Liver (tissue), 8 donors: ENCODE measurements at regions not wholly inside any gene's neighbourhood (a gene's known extent, or its start where the extent isn't known, plus 50 kb on each side); places are given as distances from the start of the nearest gene placed in this dataset.

Source experiments
- DNase-seq: peaks from one replicate; pipeline ENCODE4 v3.0.0-alpha.2; 2017; ENCODE audit warnings: low spot score
- H3K27ac ChIP-seq, 2 donors: one replicate each; pipeline ENCODE4 v1.7.0; 2013; ENCODE audit warnings: inconsistent platforms in 2 of 2, low read length in 2 of 2, control low read depth in 1 of 2, low read depth in 1 of 2, mild to moderate bottlenecking in 1 of 2
- H3K27me3 ChIP-seq, 4 donors: one replicate each; pipeline versions ENCODE4 v1.6.1 to v1.7.0; 2013; ENCODE audit warnings: low read length in 3 of 4, inconsistent platforms in 1 of 4, mild to moderate bottlenecking in 1 of 4, moderate library complexity in 1 of 4; ENCODE audit not compliant: control insufficient read depth in 4 of 4, insufficient read depth in 4 of 4
- H3K36me3 ChIP-seq, 4 donors: one replicate each; pipeline versions ENCODE4 v1.6.1 to v1.7.0; 2013; ENCODE audit warnings: low read length in 3 of 4, mild to moderate bottlenecking in 3 of 4, low read depth in 1 of 4, moderate library complexity in 1 of 4; ENCODE audit not compliant: control insufficient read depth in 4 of 4, insufficient read depth in 3 of 4
- H3K4me1 ChIP-seq, 4 donors: one replicate each; pipeline versions ENCODE4 v1.6.1 to v1.7.0; 2013; ENCODE audit warnings: low read length in 3 of 4, mild to moderate bottlenecking in 3 of 4, moderate library complexity in 1 of 4; ENCODE audit not compliant: control insufficient read depth in 4 of 4, insufficient read depth in 4 of 4
- H3K4me3 ChIP-seq, 3 donors: one replicate each; pipeline versions ENCODE4 v1.6.1 to v1.7.0; 2013; ENCODE audit warnings: low read length in 3 of 3, control low read depth in 1 of 3, low read depth in 1 of 3, mild to moderate bottlenecking in 1 of 3
- H3K9ac ChIP-seq, 2 donors: one replicate each; pipeline ENCODE4 v1.7.0; 2013; ENCODE audit warnings: low read length in 2 of 2, mild to moderate bottlenecking in 2 of 2, moderate library complexity in 2 of 2, control low read depth in 1 of 2, low read depth in 1 of 2
- H3K9me3 ChIP-seq, 4 donors: one replicate each; pipeline versions ENCODE4 v1.6.1 to v1.7.0; 2013; ENCODE audit warnings: low read length in 3 of 4; ENCODE audit not compliant: control insufficient read depth in 4 of 4
- ATF3 ChIP-seq: IDR thresholded peaks from 2 replicates; pipeline ENCODE4 v1.6.1; 2016; ENCODE audit warnings: antibody characterized with exemption
- CTCF ChIP-seq: fragments of 150-350 bp; IDR thresholded peaks from 2 replicates; pipeline ENCODE4 v1.5.1; 2017; ENCODE audit warnings: improper control_type of control experiment, low read depth, low read length; ENCODE audit not compliant: missing input control
- EGR1 ChIP-seq, 2 donors: IDR thresholded peaks; 2 replicates each; pipeline ENCODE4 v1.6.1; 2016 to 2018; ENCODE audit warnings: antibody characterized with exemption in 2 of 2, low read depth in 2 of 2
- FOXA1 ChIP-seq: IDR thresholded peaks from 2 replicates; pipeline ENCODE4 v1.6.1; 2016; ENCODE audit warnings: antibody characterized with exemption
- FOXA2 ChIP-seq: IDR thresholded peaks from 2 replicates; pipeline ENCODE4 v1.6.1; 2016; ENCODE audit warnings: antibody characterized with exemption
- GABPA ChIP-seq, 2 donors: IDR thresholded peaks in 1 of 2; conservative IDR thresholded peaks in 1 of 2; 2 replicates each; pipeline ENCODE4 v1.6.1; 2016; ENCODE audit warnings: antibody characterized with exemption in 2 of 2, mild to moderate bottlenecking in 1 of 2, moderate library complexity in 1 of 2
- HNF4A ChIP-seq, 2 donors: conservative IDR thresholded peaks; 2 replicates each; pipeline ENCODE4 v1.6.1; 2016; ENCODE audit warnings: antibody characterized with exemption in 2 of 2, mild to moderate bottlenecking in 2 of 2
- HNF4G ChIP-seq: IDR thresholded peaks from 2 replicates; pipeline ENCODE4 v1.6.1; 2016; ENCODE audit warnings: antibody characterized with exemption
- JUND ChIP-seq, 2 donors: IDR thresholded peaks; 2 replicates each; pipeline ENCODE4 v1.6.1; 2016; ENCODE audit warnings: antibody characterized with exemption in 2 of 2
- MAX ChIP-seq: IDR thresholded peaks from 2 replicates; pipeline ENCODE4 v1.6.1; 2016; ENCODE audit warnings: antibody characterized with exemption
- NR2F2 ChIP-seq: IDR thresholded peaks from 2 replicates; pipeline ENCODE4 v1.6.1; 2016; ENCODE audit warnings: antibody characterized with exemption
- RAD21 ChIP-seq, 2 donors: IDR thresholded peaks; 2 replicates each; pipeline ENCODE4 v1.6.1; 2016; ENCODE audit warnings: antibody characterized with exemption in 2 of 2, mild to moderate bottlenecking in 2 of 2
- REST ChIP-seq: IDR thresholded peaks from 2 replicates; pipeline ENCODE4 v1.6.1; 2016; ENCODE audit warnings: antibody characterized with exemption, mild to moderate bottlenecking
- RXRA ChIP-seq, 2 donors: IDR thresholded peaks; 2 replicates each; pipeline ENCODE4 v1.6.1; 2017 to 2018; ENCODE audit warnings: antibody characterized with exemption in 2 of 2, mild to moderate bottlenecking in 1 of 2
- SP1 ChIP-seq: IDR thresholded peaks from 2 replicates; pipeline ENCODE4 v1.6.1; 2018; ENCODE audit warnings: antibody characterized with exemption, mild to moderate bottlenecking
- TAF1 ChIP-seq: conservative IDR thresholded peaks from 2 replicates; pipeline ENCODE4 v1.6.1; 2016; ENCODE audit warnings: antibody characterized with exemption, mild to moderate bottlenecking
- YY1 ChIP-seq: IDR thresholded peaks from 2 replicates; pipeline ENCODE4 v1.6.1; 2016; ENCODE audit warnings: antibody characterized with exemption, mild to moderate bottlenecking
- ZBTB33 ChIP-seq: IDR thresholded peaks from 2 replicates; pipeline ENCODE4 v1.6.1; 2016; ENCODE audit warnings: antibody characterized with exemption
- WGBS: extraction: QIAGEN DNeasy Blood & Tissue Kit; methylation state at CpG from one replicate; pipeline ENCODE4 v1.1.7; 2013; 5-methylcytosine and 5-hydroxymethylcytosine counted together
- donor health status: healthy.
- donor health status: healthy.
- donor health status: healthy.
- donor health status: healthy.
- donor health status: healthy.

GRCh38 chr2:180662941-180663471 is 317.4 kb upstream of the UBE2E3 start:
- Histone ChIP-seq H3K27me3 (no peaks in the 10 kb centered on the region), H3K27ac (no peak overlapping the region), H3K4me1 (peaks cover 0 to 13% (median 2%) of the 10 kb centered on the region in 4 donors), H3K36me3 (no peaks in the 10 kb centered on the region), H3K9me3 (no peaks in the 10 kb centered on the region), H3K4me3 (peak overlapping the region in 1 of 3 donors; percentile 22), H3K9ac (no peak overlapping the region)
- 39% methylated on average over 3 of the region's 3 CpGs for WGBS
- DNase-seq, result no peak
- TF ChIP-seq YY1 (peak; percentile 11), REST (no peak)

GRCh38 chr2:180662521-180662920 is 317.9 kb upstream of the UBE2E3 start:
- Histone ChIP-seq H3K36me3 (no peaks in the 10 kb centered on the region), H3K27ac (no peak overlapping the region), H3K4me3 (no peak overlapping the region), H3K27me3 (no peaks in the 10 kb centered on the region), H3K4me1 (peaks cover 0 to 13% (median 2%) of the 10 kb centered on the region in 4 donors), H3K9ac (no peak overlapping the region), H3K9me3 (no peaks in the 10 kb centered on the region)
- DNase-seq, result no peak
- TF ChIP-seq ATF3, result no peak
- no peak for TF ChIP-seq REST
- TF ChIP-seq TAF1, result no peak
- no peak for TF ChIP-seq YY1
- no peak for TF ChIP-seq ZBTB33
- TF ChIP-seq FOXA1, result no peak
- no peak for TF ChIP-seq CTCF
- TF ChIP-seq NR2F2, result no peak
- TF ChIP-seq RAD21 (IDR thresholded peaks at IDR 0.05), result no peak
- TF ChIP-seq FOXA2, result no peak
- TF ChIP-seq SP1, result no peak
- TF ChIP-seq JUND (IDR thresholded peaks at IDR 0.05), result no peak
- TF ChIP-seq EGR1 (IDR thresholded peaks at IDR 0.05; ENCODE audit: low read depth in 2 of 2), result no peak
- TF ChIP-seq MAX, result no peak
- no peak for TF ChIP-seq RXRA (IDR thresholded peaks at IDR 0.05)
- TF ChIP-seq GABPA (IDR thresholded peaks at IDR 0.05 in 1 of 2, conservative IDR thresholded peaks at IDR 0.05 in 1 of 2), result no peak
- TF ChIP-seq HNF4G, result no peak
- TF ChIP-seq HNF4A (conservative IDR thresholded peaks at IDR 0.05), result no peak
- WGBS, result 79% methylated on average over 1 of the region's 1 CpG
